H9 (cell line): ENCODE measurements at regions not wholly inside any gene's neighbourhood (a gene's known extent, or its start where the extent isn't known, plus 50 kb on each side); places are given as distances from the start of the nearest gene placed in this dataset.

ENCODE experiments used
- DNase-seq: peaks from one replicate; pipeline ENCODE4 v3.0.0-alpha.2; 2017
- H2AFZ ChIP-seq: one replicate; pipeline ENCODE4 v1.6.1; 2013; ENCODE audit warnings: mild to moderate bottlenecking, low read length, control low read depth, moderate library complexity
- H2AK5ac ChIP-seq: 2 replicates; pipeline ENCODE4 v1.6.1; 2013; ENCODE audit warnings: low read length, control low read depth, mixed read lengths; ENCODE audit not compliant: insufficient read length
- H2BK120ac ChIP-seq: one replicate; pipeline ENCODE4 v1.6.1; 2013; ENCODE audit warnings: low read depth, mild to moderate bottlenecking, low read length, control low read depth, inconsistent platforms; ENCODE audit not compliant: poor library complexity, severe bottlenecking
- H2BK12ac ChIP-seq: 2 replicates; pipeline ENCODE4 v1.6.1; 2013; ENCODE audit warnings: low read length, control low read depth, mixed read lengths, low read depth; ENCODE audit not compliant: insufficient read length
- H2BK15ac ChIP-seq: 2 replicates; pipeline ENCODE4 v1.6.1; 2013; ENCODE audit warnings: low read depth, low read length, control low read depth
- H2BK20ac ChIP-seq: one replicate; pipeline ENCODE4 v1.6.1; 2013; ENCODE audit warnings: low read depth, mild to moderate bottlenecking, low read length, control low read depth, inconsistent platforms; ENCODE audit not compliant: poor library complexity, severe bottlenecking
- H2BK5ac ChIP-seq: 2 replicates; pipeline ENCODE4 v1.6.1; 2013; ENCODE audit warnings: low read length, control low read depth, mixed read lengths; ENCODE audit not compliant: insufficient read length
- H3K14ac ChIP-seq: 2 replicates; pipeline ENCODE4 v1.6.1; 2013; ENCODE audit warnings: low read length, control low read depth; ENCODE audit not compliant: insufficient read depth
- H3K18ac ChIP-seq: 2 replicates; pipeline ENCODE4 v1.6.1; 2013; ENCODE audit warnings: low read depth, mild to moderate bottlenecking, mixed read lengths, low read length, control low read depth; ENCODE audit not compliant: insufficient read length
- H3K23ac ChIP-seq: 2 replicates; pipeline ENCODE4 v1.6.1; 2013; ENCODE audit warnings: low read length, control low read depth, mixed read lengths, low read depth; ENCODE audit not compliant: insufficient read length
- H3K23me2 ChIP-seq: 2 replicates; pipeline ENCODE4 v1.6.1; 2013; ENCODE audit warnings: low read depth, mild to moderate bottlenecking, mixed read lengths, low read length, control low read depth; ENCODE audit not compliant: insufficient read length, poor library complexity, severe bottlenecking
- H3K27ac ChIP-seq: 2 replicates; pipeline ENCODE4 v1.5.1; 2013; ENCODE audit warnings: low read length, control low read depth, mixed read lengths, low read depth; ENCODE audit not compliant: insufficient read length
- H3K27me3 ChIP-seq: 2 replicates; pipeline ENCODE4 v1.6.1; 2013; ENCODE audit warnings: low read length, control low read depth, inconsistent platforms; ENCODE audit not compliant: insufficient read depth
- H3K4ac ChIP-seq: 2 replicates; pipeline ENCODE4 v1.6.1; 2013; ENCODE audit warnings: low read depth, mild to moderate bottlenecking, control low read depth, inconsistent platforms, low read length, moderate library complexity
- H3K4me1 ChIP-seq: 2 replicates; pipeline ENCODE4 v1.6.1; 2013; ENCODE audit warnings: low read length, control low read depth, inconsistent platforms; ENCODE audit not compliant: insufficient read depth
- H3K4me2 ChIP-seq: 2 replicates; pipeline ENCODE4 v1.6.1; 2013; ENCODE audit warnings: low read length, control low read depth, mixed read lengths; ENCODE audit not compliant: insufficient read length, insufficient read depth
- H3K56ac ChIP-seq: 2 replicates; pipeline ENCODE4 v1.6.1; 2013; ENCODE audit warnings: low read depth, mild to moderate bottlenecking, mixed read lengths, low read length, control low read depth; ENCODE audit not compliant: insufficient read length
- H3K79me1 ChIP-seq: 2 replicates; pipeline ENCODE4 v1.6.1; 2013; ENCODE audit warnings: low read depth, mild to moderate bottlenecking, moderate library complexity, low read length, control low read depth, inconsistent platforms; ENCODE audit not compliant: insufficient read depth, poor library complexity, severe bottlenecking
- H3K79me2 ChIP-seq: 2 replicates; pipeline ENCODE4 v1.6.1; 2013; ENCODE audit warnings: low read length, control low read depth, inconsistent platforms; ENCODE audit not compliant: insufficient read depth
- H3K9ac ChIP-seq: 2 replicates; pipeline ENCODE4 v1.6.1; 2013; ENCODE audit warnings: low read length, control low read depth, mixed read lengths; ENCODE audit not compliant: insufficient read length; ENCODE audit errors: extremely low read depth
- H3K9me3 ChIP-seq: one replicate; pipeline ENCODE4 v1.6.1; 2013; ENCODE audit warnings: low read depth, low read length, inconsistent platforms; ENCODE audit not compliant: control insufficient read depth
- H3T11ph ChIP-seq: one replicate; pipeline ENCODE4 v1.6.1; 2013; ENCODE audit warnings: mild to moderate bottlenecking, low read length, control low read depth, inconsistent platforms
- H4K20me1 ChIP-seq: one replicate; pipeline ENCODE4 v1.6.1; 2013; ENCODE audit not compliant: control insufficient read depth, insufficient read length, insufficient read depth
- H4K5ac ChIP-seq: 2 replicates; pipeline ENCODE4 v1.6.1; 2013; ENCODE audit warnings: low read depth, mild to moderate bottlenecking, mixed read lengths, low read length, control low read depth; ENCODE audit not compliant: insufficient read length
- H4K8ac ChIP-seq: replicated peaks from 2 replicates; pipeline ENCODE4 v1.6.1; 2013; ENCODE audit warnings: low read length, control low read depth, mixed read lengths, low read depth; ENCODE audit not compliant: insufficient read length
- H4K91ac ChIP-seq: 2 replicates; pipeline ENCODE4 v1.6.1; 2013; ENCODE audit warnings: low read depth, mild to moderate bottlenecking, moderate library complexity, mixed read lengths, low read length, control low read depth; ENCODE audit not compliant: insufficient read length
- H3K27ac Mint-ChIP-seq, 3 experiments: 2 replicates in 2 of 3; 3 replicates in 1 of 3; pipeline ENCODE4 v1.8.0; 2020 to 2021; ENCODE audit warnings: mixed read lengths in 3 of 3, mild to moderate bottlenecking in 1 of 3, moderate library complexity in 1 of 3
- H3K27me3 Mint-ChIP-seq: 2 replicates; pipeline ENCODE4 v1.8.0; 2021; ENCODE audit warnings: low read depth, mild to moderate bottlenecking, moderate library complexity, mixed read lengths
- H3K36me3 Mint-ChIP-seq, 3 experiments: 2 replicates in 2 of 3; 3 replicates in 1 of 3; pipeline ENCODE4 v1.8.0; 2020 to 2021; ENCODE audit warnings: low read depth in 3 of 3, mixed read lengths in 3 of 3; ENCODE audit not compliant: insufficient read depth in 1 of 3
- H3K4me1 Mint-ChIP-seq, 2 experiments: 2 replicates each; pipeline ENCODE4 v1.8.0; 2020; ENCODE audit warnings: mixed read lengths in 2 of 2
- H3K4me3 Mint-ChIP-seq, 2 experiments: 2 replicates in 1 of 2; 3 replicates in 1 of 2; pipeline ENCODE4 v1.8.0; 2020 to 2021; ENCODE audit warnings: mild to moderate bottlenecking in 2 of 2, mixed read lengths in 2 of 2, moderate library complexity in 1 of 2
- H3K9me3 Mint-ChIP-seq, 2 experiments: 2 replicates in 1 of 2; 3 replicates in 1 of 2; pipeline ENCODE4 v1.8.0; 2020; ENCODE audit warnings: mild to moderate bottlenecking in 2 of 2, mixed read lengths in 2 of 2, moderate library complexity in 1 of 2
- WGBS: extraction: QIAGEN DNeasy Blood & Tissue Kit; methylation state at CpG from one replicate; pipeline ENCODE4 v1.1.7; 2013; ENCODE audit warnings: missing lambda C conversion rate, low lambda C conversion rate, mixed read lengths; ENCODE audit not compliant: insufficient read length; ENCODE audit errors: extremely low coverage; 5-methylcytosine and 5-hydroxymethylcytosine counted together
- TF ChIP-seq, protein P1 (sequence below): fragments of 200-600 bp; sonication (generic); conservative IDR thresholded peaks from 3 replicates; pipeline ENCODE4 v1.8.0; 2021; ENCODE audit warnings: antibody characterized with exemption, mild to moderate bottlenecking

DNA sequence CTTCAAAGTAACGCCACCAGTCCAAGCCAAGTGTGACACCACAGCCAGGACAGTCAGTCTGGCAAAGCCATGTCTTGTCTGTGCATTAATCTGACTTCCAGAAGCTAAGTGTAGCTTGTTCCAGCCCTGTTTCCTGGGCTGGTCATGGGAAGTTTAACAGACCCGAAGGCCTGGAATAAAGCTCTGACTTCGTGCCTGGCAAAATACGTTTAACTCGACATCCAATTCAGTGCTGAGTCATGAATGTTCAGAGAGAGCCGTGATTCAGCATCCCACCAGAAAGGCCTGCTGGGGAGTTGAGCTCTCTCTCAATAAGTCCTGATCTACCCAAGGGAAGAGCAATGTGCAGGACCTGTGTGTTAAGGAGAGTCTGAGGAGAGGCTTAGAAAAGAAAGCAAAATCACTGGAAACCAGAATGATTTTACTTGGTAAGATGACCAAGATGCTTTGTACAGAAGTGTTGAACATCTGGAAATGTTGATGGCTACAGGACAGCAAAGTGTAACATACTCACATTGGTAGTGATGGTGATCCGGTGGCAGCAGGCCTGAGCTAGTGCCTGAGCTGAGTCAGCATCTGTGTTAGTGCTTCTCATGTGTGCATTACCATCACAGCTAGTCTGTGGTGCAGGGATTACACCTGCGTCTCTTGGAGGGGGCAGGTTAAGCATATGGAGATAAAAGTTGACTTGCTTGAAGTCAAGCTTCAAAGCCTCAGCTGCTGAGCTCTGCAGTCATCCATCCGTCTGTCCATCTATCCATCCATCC is 743.7 kb upstream of the HS6ST1 start:
- H3K9me3 Mint-ChIP-seq = no peaks in the 10 kb centered on the region
- H3K23me2 ChIP-seq = no peaks in the 10 kb centered on the region
- H4K20me1 ChIP-seq = no peaks in the 10 kb centered on the region
- no peak overlapping the region for H2BK20ac ChIP-seq
- H3K4ac ChIP-seq = no peak overlapping the region
- H3K79me1 ChIP-seq = no peaks in the 10 kb centered on the region
- no peak overlapping the region for H4K8ac ChIP-seq
- H3K4me1 ChIP-seq = no peaks in the 10 kb centered on the region
- H4K91ac ChIP-seq = no peak overlapping the region
- peaks cover 2% of the 10 kb centered on the region; the same call in 1 of the 2 replicates for H3K27me3 Mint-ChIP-seq
- no peaks in the 10 kb centered on the region for H3K36me3 Mint-ChIP-seq
- no peak overlapping the region for H2BK12ac ChIP-seq
- no peak overlapping the region for H4K5ac ChIP-seq
- H2BK5ac ChIP-seq = no peak overlapping the region
- H3K4me1 Mint-ChIP-seq = no peaks in the 10 kb centered on the region
- no peak for DNase-seq
- H3K79me2 ChIP-seq = no peaks in the 10 kb centered on the region
- H3K4me2 ChIP-seq = no peak overlapping the region
- no peak overlapping the region for H3K27ac Mint-ChIP-seq
- no peak overlapping the region for H2AFZ ChIP-seq
- no peaks in the 10 kb centered on the region for H3K9me3 ChIP-seq
- H3T11ph ChIP-seq = no peak overlapping the region
- no peak overlapping the region for H3K4me3 Mint-ChIP-seq
- H3K18ac ChIP-seq = no peak overlapping the region
- TF ChIP-seq, protein P1, sequence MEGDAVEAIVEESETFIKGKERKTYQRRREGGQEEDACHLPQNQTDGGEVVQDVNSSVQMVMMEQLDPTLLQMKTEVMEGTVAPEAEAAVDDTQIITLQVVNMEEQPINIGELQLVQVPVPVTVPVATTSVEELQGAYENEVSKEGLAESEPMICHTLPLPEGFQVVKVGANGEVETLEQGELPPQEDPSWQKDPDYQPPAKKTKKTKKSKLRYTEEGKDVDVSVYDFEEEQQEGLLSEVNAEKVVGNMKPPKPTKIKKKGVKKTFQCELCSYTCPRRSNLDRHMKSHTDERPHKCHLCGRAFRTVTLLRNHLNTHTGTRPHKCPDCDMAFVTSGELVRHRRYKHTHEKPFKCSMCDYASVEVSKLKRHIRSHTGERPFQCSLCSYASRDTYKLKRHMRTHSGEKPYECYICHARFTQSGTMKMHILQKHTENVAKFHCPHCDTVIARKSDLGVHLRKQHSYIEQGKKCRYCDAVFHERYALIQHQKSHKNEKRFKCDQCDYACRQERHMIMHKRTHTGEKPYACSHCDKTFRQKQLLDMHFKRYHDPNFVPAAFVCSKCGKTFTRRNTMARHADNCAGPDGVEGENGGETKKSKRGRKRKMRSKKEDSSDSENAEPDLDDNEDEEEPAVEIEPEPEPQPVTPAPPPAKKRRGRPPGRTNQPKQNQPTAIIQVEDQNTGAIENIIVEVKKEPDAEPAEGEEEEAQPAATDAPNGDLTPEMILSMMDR = no peak
- H3K56ac ChIP-seq = no peak overlapping the region
- no peak overlapping the region for H3K9ac ChIP-seq
- no peak overlapping the region for H3K27ac ChIP-seq
- WGBS = no CpG with 5 or more reads among the region's 9 CpGs
- no peak overlapping the region for H2BK15ac ChIP-seq
- H2AK5ac ChIP-seq = no peak overlapping the region
- H3K23ac ChIP-seq = no peak overlapping the region
- no peak overlapping the region for H3K14ac ChIP-seq
- no peaks in the 10 kb centered on the region for H3K27me3 ChIP-seq
- no peak overlapping the region for H2BK120ac ChIP-seq
